ENCODE measurements at regions not wholly inside any gene's neighbourhood (a gene's known extent, or its start where the extent isn't known, plus 50 kb on each side); places are given as distances from the start of the nearest gene placed in this dataset.
"Not testable (repeated sequence)": the region's sequence is repeated elsewhere in the genome, so short reads cannot be mapped to it uniquely, and the experiment has no call there.

DNA sequence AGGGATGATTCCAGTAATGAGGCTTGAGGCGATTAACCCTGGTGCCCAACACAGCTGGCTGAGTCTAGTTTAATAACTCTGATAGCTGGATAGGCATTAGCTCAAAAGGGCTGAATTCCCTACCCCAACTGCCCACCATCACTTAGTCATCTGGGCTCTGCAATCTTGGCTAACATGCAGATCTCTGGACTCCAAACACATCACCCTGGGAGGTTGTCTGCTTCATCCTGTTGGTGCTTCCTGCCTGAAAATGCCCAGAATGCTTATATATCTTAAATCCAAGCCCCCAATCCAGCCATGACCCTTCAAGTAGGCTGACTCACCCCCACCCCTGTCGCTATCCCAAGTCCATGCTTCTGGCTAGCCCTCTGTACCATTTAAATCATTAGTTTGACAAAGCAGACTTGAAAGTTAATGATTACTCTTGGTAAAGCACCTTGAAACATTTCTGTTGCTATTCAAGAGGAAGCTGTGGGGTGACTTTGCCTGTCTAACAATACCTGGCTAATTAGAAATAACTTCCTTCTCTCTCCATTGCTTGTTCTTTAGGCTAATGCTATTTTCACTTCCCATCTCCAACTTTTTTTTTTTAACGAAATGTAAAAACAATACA lies 107.0 kb upstream of the RORA start:
- no peak for DNase-seq (ENCODE audit: low spot score)

DNA sequence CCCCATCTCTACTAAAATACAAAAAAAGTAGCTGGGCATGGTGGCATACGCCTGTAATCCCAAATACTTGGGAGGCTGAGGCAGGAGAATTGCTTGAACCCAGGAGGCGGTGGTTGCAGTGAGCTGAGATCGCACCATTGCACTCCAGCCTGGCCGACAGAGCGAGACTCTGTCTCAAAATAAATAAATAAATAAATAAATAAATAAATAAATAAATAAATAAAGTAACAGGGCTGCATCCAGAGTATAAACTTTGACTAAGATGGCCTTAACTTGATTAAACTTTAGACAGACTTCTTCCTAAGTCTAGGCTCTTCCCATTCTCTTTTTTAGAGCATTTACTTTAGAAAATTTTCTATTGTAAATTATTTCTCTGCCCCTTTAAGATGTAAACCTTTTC lies 105.6 kb upstream of the RORA start:
- DNase-seq (ENCODE audit: low spot score), result not testable (repeated sequence)

DNA sequence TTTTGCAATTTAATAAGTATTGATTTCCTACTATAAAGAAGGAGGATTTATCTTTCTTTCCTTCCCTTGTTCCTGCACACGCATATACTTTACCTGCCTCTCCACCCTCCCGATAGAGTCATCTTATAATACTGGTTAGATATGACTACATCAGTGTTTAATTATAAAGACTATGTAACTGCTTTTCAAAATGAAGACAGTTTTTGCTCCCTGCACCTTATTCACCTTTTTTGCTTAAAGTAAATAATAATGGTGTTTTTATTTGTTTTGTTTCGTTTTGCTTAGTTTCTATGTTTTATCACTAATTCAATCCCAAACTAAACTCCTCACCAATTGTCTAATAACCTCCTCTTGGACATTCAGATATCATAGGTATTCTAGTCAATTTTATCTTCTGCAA lies 101.9 kb upstream of the RORA start:
- no peak for DNase-seq (ENCODE audit: low spot score)

DNA sequence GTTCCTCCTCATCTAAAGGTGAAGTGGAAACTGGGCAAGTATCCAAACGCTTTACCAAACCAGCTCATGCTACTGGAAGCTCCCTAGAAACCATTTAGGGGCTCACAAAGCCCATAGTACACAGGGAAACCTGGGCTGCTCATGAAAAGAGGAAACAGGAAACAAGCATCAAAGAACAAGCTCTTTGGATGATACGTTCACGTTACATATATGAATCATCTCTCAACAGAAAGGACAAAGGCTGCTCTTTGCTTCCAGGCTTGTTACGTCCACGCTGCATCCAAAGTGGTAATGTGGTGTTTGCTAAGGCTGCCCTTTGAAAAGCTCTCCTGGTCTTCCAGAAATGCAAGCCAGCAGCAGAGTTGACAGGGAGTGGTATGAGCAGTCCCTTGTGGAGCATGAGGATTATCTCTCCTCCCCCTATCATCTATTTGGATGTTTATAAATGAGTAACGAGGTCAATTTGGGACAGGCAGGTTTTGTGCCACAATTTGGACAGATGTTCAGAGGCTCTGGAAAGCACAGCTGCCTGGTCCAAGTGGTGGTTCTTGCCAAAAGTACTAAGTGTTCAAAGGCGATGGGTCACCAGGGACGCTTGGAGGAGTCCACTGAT lies 98.0 kb upstream of the RORA start:
- no peak for DNase-seq (ENCODE audit: low spot score)

DNA sequence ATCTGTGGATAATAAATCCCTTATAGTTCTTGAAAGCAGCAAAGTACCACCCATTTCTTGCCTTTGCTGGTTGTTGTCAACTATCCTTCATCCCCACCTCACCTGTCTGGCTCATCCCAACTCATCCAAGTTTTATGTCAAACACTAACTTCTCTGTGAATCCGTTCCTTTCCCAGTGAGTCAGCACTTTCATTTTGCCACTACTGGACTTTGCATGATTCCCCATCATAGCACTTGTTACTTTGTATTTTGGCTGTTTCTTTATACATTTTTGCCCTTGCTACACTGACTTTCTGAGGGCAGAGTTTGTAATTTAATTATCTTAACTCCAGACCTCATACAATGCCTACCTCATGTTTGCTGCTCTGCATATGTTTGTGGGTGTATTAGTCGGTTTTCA lies 90.8 kb upstream of the RORA start:
- no peak for DNase-seq (ENCODE audit: low spot score)

DNA sequence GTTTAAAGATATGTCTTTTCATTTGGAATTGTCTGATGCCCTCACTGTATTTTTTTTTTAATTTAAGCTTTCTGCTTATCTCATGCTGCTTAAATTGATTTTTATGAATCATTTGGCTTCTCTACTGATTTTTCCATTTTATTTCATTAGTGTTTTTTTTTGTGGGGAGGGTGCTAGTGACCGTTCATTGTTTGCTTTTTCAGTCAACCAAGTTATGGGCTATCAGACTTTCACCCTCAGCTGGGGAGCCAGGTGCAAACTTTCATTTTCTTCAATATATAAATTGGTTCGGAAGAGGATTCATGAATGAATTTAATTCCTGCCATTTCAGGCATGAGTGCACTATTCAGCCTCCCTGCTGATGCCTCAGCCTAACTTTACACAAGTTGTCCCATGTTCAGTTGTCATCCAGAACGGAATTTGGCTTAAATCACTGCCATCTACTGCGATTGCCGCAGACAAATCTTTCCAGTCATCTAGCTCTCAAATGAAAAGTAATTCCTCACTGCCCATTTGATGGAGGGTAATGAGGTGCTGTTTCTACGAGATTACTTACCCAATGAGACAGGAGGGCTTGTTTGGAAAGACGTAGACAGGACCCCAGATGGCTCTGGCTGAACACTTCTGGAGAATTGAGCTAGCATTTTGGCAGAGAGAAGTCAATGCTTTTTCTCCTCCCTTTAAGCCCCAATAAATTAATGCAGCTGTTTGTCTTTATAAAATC lies 89.9 kb upstream of the RORA start:
- no peak for DNase-seq (ENCODE audit: low spot score)

DNA sequence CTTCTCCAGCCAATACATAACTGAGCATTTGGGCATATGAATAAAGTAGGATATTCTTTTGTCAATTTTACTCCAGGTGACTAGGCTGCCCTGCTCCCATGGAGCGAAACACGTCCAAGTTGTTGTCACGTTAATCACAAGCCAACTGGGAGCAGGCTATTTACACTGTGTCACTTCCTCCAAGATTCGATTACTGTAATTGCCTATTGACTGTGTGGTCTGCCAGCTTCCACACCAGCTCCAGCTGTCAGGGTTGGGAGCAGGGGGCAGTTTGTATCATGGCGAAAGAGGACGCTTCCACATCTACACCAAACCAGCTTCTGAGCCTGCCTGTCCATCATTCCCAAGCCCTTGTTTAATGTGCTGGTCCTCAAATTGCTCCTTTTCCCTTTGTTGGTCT lies 89.2 kb upstream of the RORA start:
- DNase-seq (ENCODE audit: low spot score), result no peak

DNA sequence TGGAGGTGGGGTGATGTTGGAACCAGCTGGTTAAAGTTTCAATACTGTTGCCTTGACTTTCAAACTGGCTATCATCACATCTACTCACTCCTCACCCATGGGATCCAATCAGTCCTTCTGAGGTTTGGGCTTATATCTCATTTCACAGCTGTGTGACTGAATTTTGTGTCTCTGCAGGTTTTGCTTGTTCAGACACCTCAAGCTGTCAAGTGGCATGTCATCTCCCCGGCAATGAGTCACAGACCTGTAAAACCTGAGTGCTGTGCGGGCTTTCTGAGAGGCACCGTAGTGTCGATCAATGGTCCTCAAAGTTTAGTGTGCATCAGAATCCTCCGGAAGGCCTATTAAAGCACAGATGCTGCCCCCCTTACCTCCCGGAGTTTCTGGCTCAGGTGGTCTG lies 86.4 kb upstream of the RORA start:
- no peak for DNase-seq (ENCODE audit: low spot score)

DNA sequence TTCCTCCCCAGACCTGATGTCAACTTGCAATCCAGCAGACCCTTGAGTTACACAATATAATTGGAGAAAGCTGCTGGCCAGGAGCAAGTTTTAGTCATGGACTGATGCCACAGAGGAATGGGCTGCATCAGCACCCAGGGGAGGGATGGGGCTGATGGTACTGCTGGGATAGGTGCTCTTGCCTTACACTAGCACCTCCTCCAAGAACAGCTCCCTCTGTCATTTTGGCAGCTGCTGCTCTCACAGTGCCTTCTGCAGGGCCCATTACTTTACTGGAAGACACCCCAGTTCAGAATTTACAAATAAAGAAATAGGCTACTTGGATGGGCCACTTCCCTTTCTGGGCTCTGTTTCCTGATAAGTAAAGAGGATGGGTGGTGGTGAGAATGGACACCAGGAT lies 85.3 kb upstream of the RORA start:
- no peak for DNase-seq (ENCODE audit: low spot score)

DNA sequence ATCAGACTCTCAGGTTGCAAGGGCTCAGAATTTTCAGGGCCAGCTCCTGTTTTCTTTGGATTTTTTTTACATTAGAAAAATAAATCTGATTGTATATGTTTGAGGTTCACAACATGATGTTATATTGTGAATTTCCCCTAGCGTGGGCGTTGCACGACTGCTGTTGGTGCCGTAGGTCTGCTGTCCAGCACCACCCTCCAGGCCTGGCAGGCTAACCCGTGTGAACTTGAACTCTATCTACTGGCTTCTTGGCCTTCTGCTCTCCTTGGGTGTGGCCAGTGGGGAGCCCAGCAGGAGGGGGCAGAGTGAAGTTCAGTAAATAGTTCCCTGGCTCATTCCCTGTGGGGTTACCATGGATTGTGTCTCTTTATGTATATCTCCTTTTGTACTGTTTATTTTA lies 80.5 kb upstream of the RORA start:
- DNase-seq (ENCODE audit: low spot score), result no peak

DNA sequence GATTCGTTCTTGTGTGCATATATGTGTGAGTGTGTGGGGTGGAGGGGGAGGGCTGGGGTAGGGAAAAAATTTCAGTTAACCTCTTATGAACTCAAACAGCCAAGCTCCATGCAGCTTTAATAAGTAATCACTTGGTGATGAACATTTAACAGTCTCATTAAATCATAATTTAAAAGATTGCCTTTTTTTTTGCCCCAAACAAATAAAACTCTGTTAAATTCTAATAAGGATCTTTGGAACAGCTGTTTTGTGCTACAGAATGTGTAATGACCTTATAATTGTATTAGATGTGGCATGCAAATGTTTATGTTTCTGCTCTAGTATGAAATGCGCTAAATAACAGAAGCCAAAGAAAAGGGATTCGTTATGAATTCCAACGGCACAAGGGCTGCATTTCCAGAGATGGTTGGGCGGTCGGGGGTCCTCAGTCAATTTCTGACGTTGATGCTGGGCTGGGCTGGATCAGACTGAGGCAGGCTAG lies 80.0 kb upstream of the RORA start:
- no peak for DNase-seq (ENCODE audit: low spot score)

DNA sequence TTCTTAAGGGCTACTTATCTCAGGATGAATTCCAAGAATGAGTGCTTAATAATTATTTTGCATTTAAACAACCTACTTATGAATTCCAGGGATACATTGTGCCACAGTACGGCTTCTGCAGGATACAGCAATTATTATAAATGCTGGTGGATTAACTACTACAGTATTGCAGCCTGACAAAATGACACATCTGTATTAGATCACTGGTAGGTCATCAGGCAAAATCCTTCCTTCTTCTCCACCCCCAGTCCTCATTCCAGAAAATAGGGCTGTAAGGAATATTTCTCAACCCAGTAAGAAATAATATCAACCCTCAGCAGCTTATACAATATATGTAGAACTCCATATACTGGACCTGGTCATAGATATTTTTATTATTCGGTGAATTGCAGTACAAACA lies 79.3 kb upstream of the RORA start:
- no peak for DNase-seq (ENCODE audit: low spot score)

DNA sequence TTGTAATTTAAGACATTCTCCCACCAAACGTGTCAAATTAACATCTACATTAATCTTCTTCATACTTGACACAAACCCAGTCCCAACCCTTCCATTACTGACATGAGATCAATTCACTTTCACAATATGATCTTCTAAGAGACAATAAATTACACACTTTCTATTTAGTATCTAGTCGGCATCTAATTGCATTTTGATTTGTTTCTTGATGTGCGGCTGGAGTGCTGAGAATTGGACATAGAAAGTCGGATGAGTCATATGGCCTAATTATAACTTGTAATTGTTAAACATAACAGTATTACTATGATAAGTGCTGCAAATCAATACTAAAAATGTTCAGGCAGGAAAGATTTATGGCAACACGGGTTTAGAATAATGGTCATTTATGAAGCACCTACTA lies 78.4 kb upstream of the RORA start:
- no peak for DNase-seq (ENCODE audit: low spot score)

DNA sequence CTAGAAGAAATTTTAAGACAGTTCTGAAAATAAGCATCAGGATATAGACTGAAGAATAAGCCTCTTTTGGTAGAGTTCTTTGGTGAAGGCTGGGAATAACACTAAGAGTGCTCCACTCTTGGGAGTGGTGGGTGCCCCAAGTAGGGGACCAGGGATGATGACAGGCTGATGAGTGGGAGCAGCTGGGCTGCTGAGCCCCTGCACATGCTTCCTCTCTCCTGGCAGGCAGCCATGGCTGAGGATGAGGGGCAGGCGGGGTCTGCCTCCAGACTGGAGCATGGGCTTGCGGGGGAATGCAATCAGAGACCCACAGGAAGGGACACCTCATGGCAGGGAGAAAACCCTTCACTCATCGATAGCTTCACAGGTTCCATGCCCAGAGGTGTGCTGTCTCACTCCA lies 72.6 kb upstream of the RORA start:
- DNase-seq (ENCODE audit: low spot score), result no peak

DNA sequence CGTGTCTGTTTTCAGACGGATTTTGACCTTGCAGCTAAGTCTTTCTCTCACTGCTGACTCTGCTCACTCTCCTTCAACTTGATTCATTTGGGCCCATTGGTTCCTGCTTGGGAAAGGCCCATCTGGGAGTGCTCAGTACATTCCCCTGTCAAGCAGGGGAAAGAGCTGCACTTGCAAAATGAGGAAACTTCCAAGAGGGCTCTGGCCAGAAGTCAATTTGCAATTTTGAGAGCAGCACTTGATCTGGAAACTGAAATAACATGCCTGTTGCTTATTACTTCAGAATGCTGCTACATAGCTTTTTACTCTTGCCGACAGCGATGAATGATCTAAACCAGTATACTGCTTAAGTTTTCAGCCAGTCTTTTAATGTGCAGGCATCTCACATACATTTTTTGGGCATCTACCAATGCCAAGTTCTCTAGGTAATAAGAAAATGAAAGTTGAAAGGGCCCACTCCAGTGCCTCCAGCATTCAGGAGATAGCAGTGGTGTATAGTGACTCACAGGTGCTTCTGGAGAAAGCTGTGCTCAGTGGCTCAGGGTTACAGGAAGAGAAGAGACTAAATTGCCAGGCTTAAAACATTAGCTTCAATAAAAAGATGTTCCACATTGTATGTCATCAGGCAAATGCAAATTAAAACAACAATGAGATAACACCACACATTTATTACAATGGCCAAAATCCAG lies 70.1 kb upstream of the RORA start:
- no peak for DNase-seq (ENCODE audit: low spot score)

DNA sequence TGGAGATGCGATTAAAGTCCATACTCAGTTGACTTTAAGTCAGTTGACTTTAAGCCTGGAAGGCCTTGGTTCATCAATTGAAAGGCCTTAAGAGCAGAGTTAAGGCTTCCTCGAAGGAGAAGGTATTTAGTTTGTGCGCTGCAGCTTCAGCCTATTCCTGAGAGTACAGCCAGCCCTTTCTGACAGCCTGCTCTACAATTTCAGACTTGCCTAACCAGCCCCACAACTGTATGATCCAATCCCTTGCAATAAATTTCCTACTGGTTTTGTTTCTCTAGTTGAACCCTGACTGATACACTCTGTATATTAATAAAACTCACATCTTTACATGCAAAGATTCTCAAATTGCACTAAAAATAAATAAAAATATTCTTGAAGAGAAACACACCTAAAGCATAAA lies 66.1 kb upstream of the RORA start:
- DNase-seq (ENCODE audit: low spot score), result no peak

DNA sequence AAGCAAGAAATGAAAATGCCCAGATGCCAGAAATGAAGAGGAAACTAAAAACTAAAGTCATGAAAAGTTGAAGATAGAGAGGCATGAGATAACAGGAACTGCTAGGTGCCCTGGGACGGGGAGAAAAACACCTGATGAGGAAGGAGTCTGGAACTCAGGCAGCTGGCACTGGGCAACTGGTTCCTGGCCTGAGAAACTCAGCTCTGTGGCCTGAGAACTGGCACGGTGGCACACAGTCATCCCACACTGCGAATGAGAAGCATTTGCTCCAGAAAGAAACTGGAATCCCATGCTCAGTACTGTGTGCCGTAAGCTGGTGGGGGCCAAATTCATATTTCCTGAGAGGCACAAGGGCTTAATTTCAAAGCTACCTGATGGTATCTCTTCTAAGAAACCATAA lies 53.6 kb upstream of the RORA start:
- DNase-seq (ENCODE audit: low spot score), result no peak

DNA sequence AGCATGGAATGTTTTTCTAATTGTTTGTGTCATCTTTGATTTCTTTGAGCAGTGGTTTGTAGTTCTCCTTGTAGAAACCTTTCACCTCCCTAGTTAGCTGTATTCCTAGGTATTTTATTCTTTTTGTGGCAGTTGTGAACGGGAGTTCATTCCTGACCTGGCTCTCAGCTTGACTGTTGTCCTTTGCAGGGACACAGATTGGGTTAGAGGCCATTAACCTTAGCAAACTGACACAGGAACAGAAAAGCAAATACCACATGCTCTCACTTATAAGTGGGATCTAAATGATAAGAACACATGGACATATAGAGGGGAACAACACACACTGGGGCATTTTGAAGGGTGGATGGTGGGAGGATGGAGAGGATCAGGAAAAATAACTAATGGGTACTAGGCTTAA lies 52.2 kb upstream of the RORA start:
- DNase-seq (ENCODE audit: low spot score), result no peak

Measured in hepatic stellate cell (primary cell).